Fibroblast of skin of left biceps (primary cell): ENCODE measurements at regions not wholly inside any gene's neighbourhood (a gene's known extent, or its start where the extent isn't known, plus 50 kb on each side); places are given as distances from the start of the nearest gene placed in this dataset.

ENCODE experiments used
- DNase-seq, 2 experiments: peaks; one replicate each; pipeline ENCODE4 v3.0.0-alpha.2; 2013; ENCODE audit warnings: low read depth in 2 of 2

DNA sequence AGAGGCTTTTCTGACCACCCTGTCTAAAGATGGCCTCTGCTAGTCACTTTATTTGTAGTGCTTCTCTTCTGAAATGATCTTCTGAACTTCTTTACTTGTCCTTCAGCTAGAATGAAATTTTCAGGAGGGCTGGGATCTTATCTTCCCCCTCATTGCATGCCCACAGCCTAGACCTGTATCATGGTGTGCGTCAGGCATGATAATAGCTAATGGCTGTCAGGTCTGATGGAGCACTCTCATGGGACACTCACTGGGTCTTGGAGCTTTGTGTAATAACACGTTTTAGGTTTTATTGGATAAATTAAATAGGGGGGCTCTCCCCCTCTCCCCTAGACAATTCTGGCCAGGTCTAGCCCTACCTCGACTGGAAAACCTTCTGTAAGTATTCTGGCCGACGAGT lies 97.1 kb upstream of the NRXN3 start:
- DNase-seq = no peak

DNA sequence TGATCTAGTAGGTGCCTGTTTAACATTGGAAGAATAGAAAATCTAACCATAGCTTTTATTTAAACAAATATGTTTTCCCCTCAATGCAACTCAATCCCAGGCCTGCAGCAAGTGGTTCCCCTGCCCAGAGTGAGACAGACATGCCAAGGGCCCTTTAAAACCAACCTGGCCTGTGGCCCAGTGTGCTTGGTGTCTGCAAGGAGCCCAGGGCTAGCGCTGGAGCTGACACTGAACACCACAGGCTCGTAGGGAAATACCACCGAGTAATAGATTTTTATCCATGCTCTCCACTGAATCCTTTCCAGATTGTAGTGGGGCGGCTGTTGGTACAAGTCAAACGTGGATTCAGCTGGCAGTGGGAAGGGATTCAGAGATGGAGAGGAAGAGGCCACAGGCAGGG lies 95.6 kb upstream of the NRXN3 start:
- no peak for DNase-seq

DNA sequence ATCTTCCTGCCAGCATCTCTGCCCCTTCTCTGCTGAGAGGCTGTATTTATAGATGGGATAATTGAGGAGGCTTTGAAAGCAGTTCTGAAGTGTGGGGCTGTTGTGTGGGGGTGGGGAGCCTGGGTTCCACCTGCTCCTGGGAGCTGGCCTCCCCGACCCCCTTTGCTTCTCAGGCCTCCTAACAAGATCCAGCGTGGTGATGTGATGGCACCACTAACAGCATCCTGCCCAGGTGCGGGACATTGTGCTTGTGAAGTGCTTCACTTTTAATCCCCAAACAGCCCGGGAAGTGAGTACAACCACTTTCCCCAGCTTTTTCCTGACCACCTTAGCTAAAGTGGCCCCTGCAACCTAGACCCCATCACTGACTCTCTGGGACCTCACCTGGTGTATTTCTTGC lies 95.1 kb upstream of the NRXN3 start:
- DNase-seq = no peak

DNA sequence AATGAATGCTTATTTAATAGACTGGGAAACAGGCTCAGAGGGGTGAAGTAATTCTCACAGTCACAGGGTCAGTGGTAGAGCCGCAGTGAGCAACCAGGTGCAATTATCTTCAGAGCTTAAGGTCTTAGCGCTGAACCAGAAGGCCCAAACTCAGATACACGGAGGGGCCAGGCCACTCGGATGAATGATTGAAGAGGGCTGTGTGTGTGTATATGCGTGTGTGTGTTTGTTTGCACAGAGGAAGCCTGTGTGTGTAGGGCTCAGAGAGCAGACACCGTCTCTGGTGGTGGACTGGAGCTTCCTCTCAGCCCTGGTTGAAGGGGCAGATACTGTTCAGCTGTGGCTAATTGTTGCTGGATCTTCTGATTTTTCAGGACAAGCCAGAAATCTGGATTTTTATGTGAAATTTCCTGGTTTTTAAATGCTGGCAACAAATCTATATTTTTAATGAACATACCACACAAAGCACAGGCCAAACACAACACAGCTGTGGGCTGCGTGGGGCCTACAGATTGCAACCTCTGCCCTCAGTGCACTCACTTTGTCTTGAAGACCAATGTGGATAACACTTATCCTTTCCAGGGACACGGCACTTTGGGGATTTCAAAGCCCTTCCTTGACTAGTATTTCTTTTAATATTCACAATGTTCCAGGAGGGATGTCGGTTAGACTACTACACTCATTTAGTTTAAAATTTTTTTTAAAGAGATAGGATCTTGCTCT lies 94.5 kb upstream of the NRXN3 start:
- DNase-seq = no peak

DNA sequence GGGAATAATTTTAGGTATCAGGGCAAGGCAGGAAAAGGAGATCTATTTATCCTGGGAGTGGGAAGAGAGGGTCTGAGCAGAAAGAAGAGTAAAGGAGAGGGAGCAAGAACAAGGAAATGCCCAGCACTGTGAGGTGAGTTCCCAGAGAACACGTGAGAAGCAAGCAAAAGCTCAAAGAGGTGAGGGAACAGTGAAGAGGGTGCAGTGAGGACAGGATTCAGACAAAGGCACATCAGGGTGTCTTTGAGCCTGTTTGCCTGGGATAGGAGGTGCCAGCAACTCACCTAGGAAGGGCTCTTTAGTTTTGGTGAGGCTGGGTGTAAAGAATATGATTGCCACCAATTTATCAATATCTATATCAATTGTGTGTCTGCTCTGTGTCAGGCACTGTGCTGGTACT lies 88.9 kb upstream of the NRXN3 start:
- no peak for DNase-seq

DNA sequence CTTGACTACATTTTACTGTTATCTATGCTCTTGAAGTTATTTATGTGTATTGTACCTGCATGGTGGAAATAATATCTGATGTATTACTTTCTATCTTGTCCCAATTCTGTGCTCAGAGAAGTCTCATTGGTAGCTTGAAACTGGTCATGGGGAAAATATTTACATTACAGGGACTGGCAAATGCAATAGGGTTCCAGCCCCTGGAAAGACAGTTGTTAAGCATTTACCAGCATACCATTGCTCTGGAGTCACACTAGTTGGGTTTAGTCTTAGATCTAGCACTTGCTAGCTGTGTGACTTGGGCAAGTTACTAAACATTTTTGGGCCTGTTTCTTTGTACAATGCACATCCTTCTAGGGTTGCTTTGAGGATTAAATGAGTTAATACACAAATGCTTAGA lies 86.3 kb upstream of the NRXN3 start:
- DNase-seq = no peak

DNA sequence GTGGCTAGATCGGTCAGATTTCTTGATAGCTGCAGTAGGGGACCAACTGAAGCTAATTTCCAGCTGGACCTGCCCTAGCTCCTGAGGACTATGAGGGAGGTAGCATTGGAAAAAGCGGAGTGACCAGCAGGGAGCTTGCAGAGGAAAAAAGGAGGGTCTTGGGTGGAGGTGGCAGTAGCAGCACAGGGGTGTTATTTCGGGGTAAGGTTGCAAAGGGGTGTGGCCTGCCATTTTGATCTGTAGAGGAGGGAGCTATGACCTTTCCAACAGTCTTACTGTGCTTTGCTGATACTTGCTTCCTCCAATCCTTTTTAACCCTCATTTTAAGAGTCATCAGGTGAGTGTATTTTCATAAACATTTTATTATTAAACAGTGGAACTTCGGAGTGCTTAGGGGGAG lies 83.8 kb upstream of the NRXN3 start:
- DNase-seq = no peak

DNA sequence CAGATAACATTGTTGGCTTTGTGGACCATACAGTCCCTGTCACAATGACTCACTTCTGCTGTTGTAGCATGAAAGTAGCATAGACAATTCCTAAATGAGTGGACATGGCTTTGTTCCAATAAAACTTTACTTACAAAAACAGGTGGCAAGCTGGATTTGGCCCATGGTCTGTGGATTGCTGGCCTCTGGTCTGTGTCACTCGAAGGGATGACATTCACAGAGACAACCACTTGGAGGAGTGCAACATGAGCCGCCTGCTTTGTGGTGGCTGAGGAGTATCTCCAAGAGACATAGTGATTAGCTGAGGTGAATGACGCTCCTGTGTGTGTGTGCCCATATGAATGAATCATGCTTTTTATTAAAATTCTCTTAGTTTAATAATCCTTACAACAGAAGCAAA lies 81.3 kb upstream of the NRXN3 start:
- DNase-seq = no peak

DNA sequence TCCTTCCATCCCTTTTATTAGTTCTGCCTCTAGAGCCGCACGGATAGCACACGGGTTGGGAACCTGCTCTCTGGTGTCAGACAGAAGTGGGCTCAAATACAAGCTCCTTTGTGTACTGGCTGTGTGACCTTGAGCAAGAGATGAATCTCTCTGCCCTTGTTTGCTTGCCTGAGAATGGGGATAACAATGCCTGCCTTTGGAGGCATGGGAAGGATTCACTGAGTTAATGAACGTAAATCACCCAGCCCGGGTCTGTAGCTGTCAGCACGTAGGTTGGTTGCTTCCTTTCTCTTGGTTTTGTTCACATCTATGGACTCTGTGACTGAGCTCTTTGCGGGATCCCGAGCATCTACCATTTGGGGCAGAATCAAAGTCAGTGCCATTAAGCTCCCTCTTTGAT lies 79.3 kb upstream of the NRXN3 start:
- DNase-seq = no peak

DNA sequence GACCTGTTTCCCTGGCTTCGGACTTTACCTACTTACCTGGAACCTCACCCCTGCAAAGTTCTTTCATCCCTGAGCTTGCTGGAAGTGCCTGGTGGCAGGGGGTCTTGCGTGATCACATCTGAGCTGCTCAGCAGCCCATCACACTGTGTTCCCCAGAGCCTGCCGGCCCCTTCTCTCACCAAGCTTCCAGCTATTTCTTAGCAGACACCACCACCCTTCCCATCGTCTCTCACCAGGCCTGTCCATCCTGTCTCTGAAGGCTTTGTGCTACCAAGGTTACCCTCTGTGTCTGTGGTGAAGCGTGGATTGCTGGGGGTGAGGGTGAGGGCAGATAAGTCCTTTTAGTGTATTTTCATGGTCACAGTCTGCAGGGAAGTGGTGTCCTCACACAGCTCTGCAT lies 78.8 kb upstream of the NRXN3 start:
- DNase-seq = no peak

DNA sequence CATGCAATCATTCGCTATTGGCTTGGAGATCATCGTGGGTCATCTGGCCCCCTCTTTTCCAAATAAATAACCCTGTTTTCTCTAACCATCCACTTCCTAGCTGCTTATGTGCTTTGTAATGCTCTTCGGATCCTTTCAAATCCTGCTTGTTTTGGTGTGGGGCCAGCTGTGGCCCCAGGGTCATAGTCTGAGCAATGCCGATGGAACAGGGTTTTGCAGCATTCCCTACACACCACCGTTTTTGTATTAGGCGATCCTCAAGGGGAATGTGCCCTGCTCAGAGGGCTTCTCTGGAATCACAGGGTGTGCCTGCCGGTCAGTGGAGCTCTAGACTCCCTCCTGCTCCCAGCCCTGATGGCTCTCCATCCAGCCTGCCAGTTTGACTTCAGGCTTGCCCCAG lies 78.1 kb upstream of the NRXN3 start:
- DNase-seq = no peak

DNA sequence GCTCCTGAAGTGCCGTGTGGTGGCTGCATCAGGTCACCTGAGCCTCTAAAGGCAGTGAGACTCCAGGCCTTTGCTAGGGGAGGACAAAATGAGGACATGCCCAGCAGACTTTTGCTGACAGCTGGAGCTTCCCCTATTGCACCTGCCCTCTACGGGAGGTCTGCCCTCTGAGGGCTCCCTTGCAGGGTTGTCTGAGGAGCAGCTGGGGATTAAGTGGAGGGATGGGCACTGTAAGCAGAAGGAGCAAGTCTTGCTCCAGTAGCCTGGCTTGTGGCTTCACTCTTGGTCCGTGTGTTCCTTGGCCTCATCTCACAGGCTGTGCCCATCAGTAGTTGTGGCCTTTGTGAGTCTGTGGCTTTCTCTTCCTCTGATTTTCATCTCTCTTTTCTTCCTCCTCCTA lies 66.9 kb upstream of the NRXN3 start:
- no peak for DNase-seq

DNA sequence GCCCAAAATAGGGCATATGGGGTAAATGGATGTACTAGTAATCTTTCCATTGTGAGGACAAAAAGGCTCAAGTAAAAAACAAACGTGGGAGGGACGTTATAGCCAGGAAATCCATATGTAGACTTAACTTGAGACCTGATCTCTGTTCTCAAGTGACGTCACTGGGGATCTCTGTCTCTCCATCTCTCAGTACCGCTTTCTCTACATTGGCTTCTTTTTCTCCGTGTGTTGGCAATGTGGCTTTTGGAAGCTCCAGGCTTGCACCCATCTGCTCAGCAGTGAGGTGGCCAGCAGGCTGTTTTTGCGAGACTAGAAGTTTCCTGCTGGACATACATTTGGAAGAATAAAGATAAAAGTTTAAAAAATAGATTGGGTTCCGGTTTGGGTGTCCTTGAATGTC lies 66.0 kb upstream of the NRXN3 start:
- no peak for DNase-seq

DNA sequence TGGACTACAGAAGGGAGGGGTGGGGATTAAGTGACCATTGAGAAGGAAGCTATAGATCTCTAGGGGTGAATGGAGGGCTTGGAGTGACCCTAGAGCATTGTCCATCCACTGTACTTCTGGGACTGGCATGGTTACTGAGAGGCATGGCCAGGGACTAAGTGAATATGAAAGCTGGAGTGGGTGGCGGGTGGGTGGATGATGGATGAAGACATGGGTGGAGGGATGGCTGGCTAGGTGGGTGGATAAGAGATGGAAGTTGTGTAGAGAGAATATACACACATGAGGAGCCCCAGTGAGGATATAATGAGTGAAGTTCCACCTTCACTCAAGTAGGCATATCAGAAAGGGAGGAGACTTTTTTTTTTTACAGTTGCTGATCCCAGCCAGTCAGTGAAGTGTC lies 65.5 kb upstream of the NRXN3 start:
- DNase-seq = no peak

DNA sequence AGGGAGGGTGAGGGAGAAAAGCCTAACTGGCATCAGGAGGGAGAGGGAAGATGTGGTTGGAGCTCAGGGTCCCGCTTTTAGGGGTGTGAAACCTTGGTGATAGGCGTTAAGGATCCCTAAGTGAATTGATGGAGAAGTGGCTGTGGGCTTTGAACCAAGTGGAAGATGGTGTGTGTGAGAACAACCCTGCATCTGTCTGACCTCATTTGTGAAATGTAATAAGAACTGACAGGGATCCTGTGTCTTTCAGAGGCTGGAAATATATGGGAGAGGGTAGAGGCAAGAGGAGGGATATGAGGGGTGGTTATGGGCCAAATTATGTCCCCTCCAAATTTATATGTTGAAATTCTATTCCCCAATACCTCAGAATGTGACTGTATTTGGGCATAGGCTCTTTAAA lies 63.8 kb upstream of the NRXN3 start:
- no peak for DNase-seq

DNA sequence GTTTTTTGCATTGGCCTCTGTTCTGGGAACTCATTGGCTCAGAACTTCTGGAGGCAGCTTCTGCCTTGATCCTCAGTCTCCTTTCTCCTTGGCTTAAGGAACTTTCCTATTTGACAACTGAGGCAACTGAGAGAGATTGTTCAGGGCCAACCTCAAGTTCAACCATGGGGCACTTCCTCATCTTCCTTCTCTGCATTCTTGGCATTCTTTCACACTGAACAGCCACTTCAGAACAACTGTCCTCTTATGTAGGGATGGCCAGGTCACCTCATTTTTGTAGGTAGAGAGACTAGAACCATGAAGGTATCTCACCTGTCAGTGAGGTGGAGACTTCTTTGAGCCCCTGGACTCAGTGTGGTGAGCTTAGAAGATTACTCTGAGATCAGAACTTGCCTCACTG lies 63.0 kb upstream of the NRXN3 start:
- DNase-seq = no peak

DNA sequence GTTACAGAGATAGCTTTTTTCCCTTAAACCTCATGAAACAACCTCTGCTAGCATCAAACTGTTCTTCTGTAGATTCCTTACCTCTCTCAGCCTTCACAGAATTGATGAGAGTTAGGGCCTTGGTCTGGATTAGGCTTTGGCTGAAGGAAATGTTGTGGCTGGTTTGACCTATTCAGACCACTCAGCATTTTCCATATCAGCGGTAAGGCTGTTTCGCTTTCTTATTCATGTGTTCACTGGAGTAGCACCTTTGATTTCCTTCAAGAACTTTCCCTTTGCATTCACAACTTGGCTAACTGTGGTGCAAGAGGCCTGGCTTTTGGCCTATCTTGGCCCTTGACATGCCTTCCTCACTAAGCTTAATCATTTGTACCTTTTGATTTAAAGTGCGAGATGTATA lies 50.7 kb upstream of the NRXN3 start:
- no peak for DNase-seq
